ENCODE measurements at regions not wholly inside any gene's neighbourhood (a gene's known extent, or its start where the extent isn't known, plus 50 kb on each side); places are given as distances from the start of the nearest gene placed in this dataset.

GRCh38 chr11:127632546-127632945 is 632.0 kb upstream of the KIRREL3 start:
- no peaks in the 10 kb centered on the region for H3K9me3 Mint-ChIP-seq

GRCh38 chr11:127631974-127632373 is 631.4 kb upstream of the KIRREL3 start:
- H3K27me3 Mint-ChIP-seq (ENCODE audit: low read depth), result no peaks in the 10 kb centered on the region
- CTCF ChIA-PET, result no interaction called here

More at GRCh38 chr11:127632546-127632945, 632.0 kb upstream of the KIRREL3 start:
- intact Hi-C loops (cut with micrococcal nuclease), result no loop called here
- no peak for DNase-seq
- Mint-ChIP-seq H3K4me3 (no peak overlapping the region), H3K27ac (no peak overlapping the region), H3K27me3 (ENCODE audit: low read depth) (no peaks in the 10 kb centered on the region), H3K4me1 (ENCODE audit: low read depth) (no peaks in the 10 kb centered on the region), H3K36me3 (ENCODE audit: low read depth) (no peaks in the 10 kb centered on the region)
- CTCF ChIA-PET, result no interaction called here

GRCh38 chr11:127629200-127629599 is 628.6 kb upstream of the KIRREL3 start:
- DNase-seq, result no peak
- Mint-ChIP-seq H3K4me3 (no peak overlapping the region), H3K27ac (no peak overlapping the region), H3K4me1 (ENCODE audit: low read depth) (no peaks in the 10 kb centered on the region), H3K27me3 (ENCODE audit: low read depth) (no peaks in the 10 kb centered on the region), H3K36me3 (ENCODE audit: low read depth) (no peaks in the 10 kb centered on the region), H3K9me3 (no peaks in the 10 kb centered on the region)
- CTCF ChIA-PET, result no interaction called here
- intact Hi-C loops (cut with micrococcal nuclease), result no loop called here

More at GRCh38 chr11:127631974-127632373, 631.4 kb upstream of the KIRREL3 start:
- Mint-ChIP-seq H3K27ac (no peak overlapping the region), H3K4me1 (ENCODE audit: low read depth) (no peaks in the 10 kb centered on the region), H3K9me3 (no peaks in the 10 kb centered on the region), H3K36me3 (ENCODE audit: low read depth) (no peaks in the 10 kb centered on the region), H3K4me3 (no peak overlapping the region)
- no peak for DNase-seq
- intact Hi-C loops (cut with micrococcal nuclease), result no loop called here

GRCh38 chr11:127628458-127628785 is 627.9 kb upstream of the KIRREL3 start:
- H3K4me3 Mint-ChIP-seq, result no peak overlapping the region
- intact Hi-C loops (cut with micrococcal nuclease), result no loop called here
- H3K4me1 Mint-ChIP-seq (ENCODE audit: low read depth), result no peaks in the 10 kb centered on the region
- no peak overlapping the region for H3K27ac Mint-ChIP-seq
- H3K9me3 Mint-ChIP-seq, result no peaks in the 10 kb centered on the region
- no peak for DNase-seq
- CTCF ChIA-PET, result no interaction called here
- H3K27me3 Mint-ChIP-seq (ENCODE audit: low read depth), result no peaks in the 10 kb centered on the region
- H3K36me3 Mint-ChIP-seq (ENCODE audit: low read depth), result no peaks in the 10 kb centered on the region

- Mint-ChIP-seq H3K4me1 (ENCODE audit: low read depth) (no peaks in the 10 kb centered on the region), H3K9me3 (no peaks in the 10 kb centered on the region), H3K4me3 (no peak overlapping the region), H3K27me3 (ENCODE audit: low read depth) (no peaks in the 10 kb centered on the region), H3K36me3 (ENCODE audit: low read depth) (no peaks in the 10 kb centered on the region), H3K27ac (no peak overlapping the region)
- DNase-seq, result no peak
- intact Hi-C loops (cut with micrococcal nuclease), result no loop called here
- CTCF ChIA-PET, result no interaction called here
Measured at GRCh38 chr11:127627629-127628457, 627.3 kb upstream of the KIRREL3 start.

- intact Hi-C loops (cut with micrococcal nuclease), result no loop called here
- H3K27ac Mint-ChIP-seq, result no peak overlapping the region
- H3K27me3 Mint-ChIP-seq (ENCODE audit: low read depth), result no peaks in the 10 kb centered on the region
- DNase-seq, result no peak
- CTCF ChIA-PET, result no interaction called here
- H3K4me1 Mint-ChIP-seq (ENCODE audit: low read depth), result no peaks in the 10 kb centered on the region
- H3K4me3 Mint-ChIP-seq, result no peak overlapping the region
- no peaks in the 10 kb centered on the region for H3K9me3 Mint-ChIP-seq
- H3K36me3 Mint-ChIP-seq (ENCODE audit: low read depth), result no peaks in the 10 kb centered on the region
Measured at GRCh38 chr11:127627204-127627603, 626.6 kb upstream of the KIRREL3 start.

- no peaks in the 10 kb centered on the region for H3K36me3 Mint-ChIP-seq (ENCODE audit: low read depth)
- CTCF ChIA-PET, result no interaction called here
- no peaks in the 10 kb centered on the region for H3K4me1 Mint-ChIP-seq (ENCODE audit: low read depth)
- intact Hi-C loops (cut with micrococcal nuclease), result no loop called here
- no peak overlapping the region for H3K4me3 Mint-ChIP-seq
- no peak overlapping the region for H3K27ac Mint-ChIP-seq
- H3K27me3 Mint-ChIP-seq (ENCODE audit: low read depth), result peaks cover 2% of the 10 kb centered on the region
- DNase-seq, result no peak
- H3K9me3 Mint-ChIP-seq, result peaks cover 3% of the 10 kb centered on the region
Measured at GRCh38 chr11:127625402-127625801, 624.8 kb upstream of the KIRREL3 start.

- intact Hi-C loops (cut with micrococcal nuclease), result no loop called here
- Mint-ChIP-seq H3K9me3 (peaks cover 3% of the 10 kb centered on the region), H3K27me3 (ENCODE audit: low read depth) (peaks cover 2% of the 10 kb centered on the region), H3K36me3 (ENCODE audit: low read depth) (no peaks in the 10 kb centered on the region), H3K4me1 (ENCODE audit: low read depth) (no peaks in the 10 kb centered on the region), H3K27ac (no peak overlapping the region), H3K4me3 (no peak overlapping the region)
- CTCF ChIA-PET, result interaction anchor here (0.7 kb wide), 1 partner anchor 479 kb away, joined by 3 read pairs; no protein-coding TSS in a partner anchor
- DNase-seq, result no peak
Measured at GRCh38 chr11:127624306-127624856, 623.8 kb upstream of the KIRREL3 start.

GRCh38 chr11:127622686-127623085 is 622.1 kb upstream of the KIRREL3 start:
- no peak overlapping the region for H3K4me3 Mint-ChIP-seq
- DNase-seq, result no peak
- H3K4me1 Mint-ChIP-seq (ENCODE audit: low read depth), result no peaks in the 10 kb centered on the region
- peaks cover 3% of the 10 kb centered on the region for H3K9me3 Mint-ChIP-seq
- CTCF ChIA-PET, result no interaction called here
- intact Hi-C loops (cut with micrococcal nuclease), result no loop called here
- H3K36me3 Mint-ChIP-seq (ENCODE audit: low read depth), result no peaks in the 10 kb centered on the region
- no peak overlapping the region for H3K27ac Mint-ChIP-seq
- peaks cover 2% of the 10 kb centered on the region for H3K27me3 Mint-ChIP-seq (ENCODE audit: low read depth)

GRCh38 chr11:127620671-127621070 is 620.1 kb upstream of the KIRREL3 start:
- Mint-ChIP-seq H3K4me3 (no peak overlapping the region), H3K9me3 (peaks cover 3% of the 10 kb centered on the region), H3K27ac (no peak overlapping the region), H3K36me3 (ENCODE audit: low read depth) (no peaks in the 10 kb centered on the region), H3K4me1 (ENCODE audit: low read depth) (no peaks in the 10 kb centered on the region), H3K27me3 (ENCODE audit: low read depth) (peaks cover 2% of the 10 kb centered on the region)
- no peak for DNase-seq
- CTCF ChIA-PET, result no interaction called here
- intact Hi-C loops (cut with micrococcal nuclease), result no loop called here

- intact Hi-C loops (cut with micrococcal nuclease), result no loop called here
- peaks cover 3% of the 10 kb centered on the region for H3K9me3 Mint-ChIP-seq
- no peak overlapping the region for H3K4me3 Mint-ChIP-seq
- CTCF ChIA-PET, result no interaction called here
- H3K27me3 Mint-ChIP-seq (ENCODE audit: low read depth), result peaks cover 2% of the 10 kb centered on the region
- H3K4me1 Mint-ChIP-seq (ENCODE audit: low read depth), result no peaks in the 10 kb centered on the region
- DNase-seq, result no peak
- no peak overlapping the region for H3K27ac Mint-ChIP-seq
- no peaks in the 10 kb centered on the region for H3K36me3 Mint-ChIP-seq (ENCODE audit: low read depth)
Measured at GRCh38 chr11:127619946-127620345, 619.4 kb upstream of the KIRREL3 start.

GRCh38 chr11:127618721-127619120 is 618.2 kb upstream of the KIRREL3 start:
- Mint-ChIP-seq H3K4me3 (no peak overlapping the region), H3K27ac (no peak overlapping the region), H3K9me3 (peaks cover 3% of the 10 kb centered on the region), H3K4me1 (ENCODE audit: low read depth) (no peaks in the 10 kb centered on the region), H3K27me3 (ENCODE audit: low read depth) (peaks cover 2% of the 10 kb centered on the region), H3K36me3 (ENCODE audit: low read depth) (no peaks in the 10 kb centered on the region)
- DNase-seq, result no peak
- CTCF ChIA-PET, result no interaction called here
- intact Hi-C loops (cut with micrococcal nuclease), result no loop called here

GRCh38 chr11:127616158-127616557 is 615.6 kb upstream of the KIRREL3 start:
- CTCF ChIA-PET, result no interaction called here
- Mint-ChIP-seq H3K4me1 (ENCODE audit: low read depth) (no peaks in the 10 kb centered on the region), H3K27ac (no peak overlapping the region), H3K9me3 (peaks cover 1% of the 10 kb centered on the region), H3K4me3 (no peak overlapping the region), H3K27me3 (ENCODE audit: low read depth) (no peaks in the 10 kb centered on the region), H3K36me3 (ENCODE audit: low read depth) (no peaks in the 10 kb centered on the region)
- no peak for DNase-seq
- intact Hi-C loops (cut with micrococcal nuclease), result no loop called here

All from activated naive CD4-positive, alpha-beta T cell treated with anti-CD3 and anti-CD28 coated beads for 36 hours (primary cell).